ENCODE measurements at regions not wholly inside any gene's neighbourhood (a gene's known extent, or its start where the extent isn't known, plus 50 kb on each side); places are given as distances from the start of the nearest gene placed in this dataset.

DNA sequence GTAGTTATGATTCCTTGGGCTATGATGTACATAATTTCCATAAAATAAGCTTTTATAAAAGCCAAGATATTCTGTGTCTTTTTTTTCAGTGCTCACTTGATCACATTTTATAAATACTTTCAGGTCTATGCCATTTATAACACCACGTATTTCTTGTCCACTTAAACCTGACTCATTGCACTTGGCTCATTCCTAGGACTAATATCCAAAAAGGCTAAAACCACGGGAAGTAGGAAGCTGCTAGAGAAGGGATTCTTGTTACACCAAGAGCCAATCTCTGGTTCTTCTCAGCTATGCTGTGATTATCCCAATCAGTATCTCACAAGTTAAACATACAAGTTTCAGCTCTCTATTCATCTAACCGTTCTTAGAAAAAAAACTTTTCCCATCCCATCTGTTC is 80.4 kb upstream of the CDH6 start:
- TF ChIP-seq, protein P1, sequence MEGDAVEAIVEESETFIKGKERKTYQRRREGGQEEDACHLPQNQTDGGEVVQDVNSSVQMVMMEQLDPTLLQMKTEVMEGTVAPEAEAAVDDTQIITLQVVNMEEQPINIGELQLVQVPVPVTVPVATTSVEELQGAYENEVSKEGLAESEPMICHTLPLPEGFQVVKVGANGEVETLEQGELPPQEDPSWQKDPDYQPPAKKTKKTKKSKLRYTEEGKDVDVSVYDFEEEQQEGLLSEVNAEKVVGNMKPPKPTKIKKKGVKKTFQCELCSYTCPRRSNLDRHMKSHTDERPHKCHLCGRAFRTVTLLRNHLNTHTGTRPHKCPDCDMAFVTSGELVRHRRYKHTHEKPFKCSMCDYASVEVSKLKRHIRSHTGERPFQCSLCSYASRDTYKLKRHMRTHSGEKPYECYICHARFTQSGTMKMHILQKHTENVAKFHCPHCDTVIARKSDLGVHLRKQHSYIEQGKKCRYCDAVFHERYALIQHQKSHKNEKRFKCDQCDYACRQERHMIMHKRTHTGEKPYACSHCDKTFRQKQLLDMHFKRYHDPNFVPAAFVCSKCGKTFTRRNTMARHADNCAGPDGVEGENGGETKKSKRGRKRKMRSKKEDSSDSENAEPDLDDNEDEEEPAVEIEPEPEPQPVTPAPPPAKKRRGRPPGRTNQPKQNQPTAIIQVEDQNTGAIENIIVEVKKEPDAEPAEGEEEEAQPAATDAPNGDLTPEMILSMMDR (conservative IDR thresholded peaks at IDR 0.05; ENCODE audit: low read length): no peak
- no peak for TF ChIP-seq EZH2phosphoT487 (IDR thresholded peaks at IDR 0.05; ENCODE audit: borderline replicate concordance, low read depth, low read length)

Measured in OCI-LY7 (cell line).